TTC549 (cell line): ENCODE measurements at regions not wholly inside any gene's neighbourhood (a gene's known extent, or its start where the extent isn't known, plus 50 kb on each side); places are given as distances from the start of the nearest gene placed in this dataset.

Source experiments
- FAIRE-seq: peaks from 2 replicates; lab custom pipeline; 2012; peaks lifted over from hg19 to GRCh38; lab: Jason Lieb, UNC

DNA sequence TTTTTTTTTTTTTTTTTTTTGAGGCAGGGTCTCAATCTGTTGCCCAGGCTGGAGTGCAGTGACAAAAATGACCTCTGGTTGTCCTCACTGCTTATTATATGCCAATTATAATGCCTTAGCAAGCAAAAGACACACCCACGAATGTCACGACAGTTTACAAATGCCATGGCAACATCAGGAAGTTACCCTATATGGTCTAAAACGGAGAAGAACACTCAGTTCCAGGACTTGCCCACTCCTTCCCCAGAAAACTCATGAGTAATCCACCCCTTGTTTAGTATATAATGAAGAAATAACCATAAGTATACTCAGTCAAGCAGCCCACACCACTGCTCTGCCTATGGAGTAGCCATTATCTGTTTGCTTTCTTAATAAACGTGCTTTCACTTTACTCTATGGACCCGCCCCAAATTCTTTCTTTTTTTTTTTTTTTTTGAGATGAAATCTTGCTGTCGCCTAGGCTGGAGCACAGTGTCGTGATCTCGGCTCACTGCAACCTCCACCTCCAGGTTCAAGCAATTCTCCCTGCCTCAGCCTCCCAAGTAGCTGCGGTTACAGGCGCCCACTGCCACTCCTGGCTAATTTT is 106.2 kb downstream of the SMIM20 start:
- FAIRE-seq, result no peak

DNA sequence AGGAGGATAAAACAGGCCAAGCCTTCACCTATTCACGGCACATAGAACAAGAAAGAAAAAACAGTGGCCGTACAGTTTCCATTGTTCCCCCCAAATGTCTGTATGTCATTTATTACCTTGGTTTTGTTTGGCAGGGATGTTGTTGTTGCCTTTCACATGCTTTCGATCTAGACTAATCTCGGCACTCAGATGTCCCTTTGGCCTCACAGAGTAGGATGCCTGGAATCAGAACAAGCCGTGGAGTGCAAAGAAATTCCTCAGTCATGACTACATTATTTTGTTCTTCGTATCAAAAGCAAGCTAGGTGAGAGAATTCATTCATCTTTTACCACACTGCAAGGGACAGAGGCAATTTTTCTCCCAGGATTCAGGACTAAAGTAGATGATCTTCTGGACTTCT is 106.9 kb downstream of the SMIM20 start:
- FAIRE-seq, result no peak

DNA sequence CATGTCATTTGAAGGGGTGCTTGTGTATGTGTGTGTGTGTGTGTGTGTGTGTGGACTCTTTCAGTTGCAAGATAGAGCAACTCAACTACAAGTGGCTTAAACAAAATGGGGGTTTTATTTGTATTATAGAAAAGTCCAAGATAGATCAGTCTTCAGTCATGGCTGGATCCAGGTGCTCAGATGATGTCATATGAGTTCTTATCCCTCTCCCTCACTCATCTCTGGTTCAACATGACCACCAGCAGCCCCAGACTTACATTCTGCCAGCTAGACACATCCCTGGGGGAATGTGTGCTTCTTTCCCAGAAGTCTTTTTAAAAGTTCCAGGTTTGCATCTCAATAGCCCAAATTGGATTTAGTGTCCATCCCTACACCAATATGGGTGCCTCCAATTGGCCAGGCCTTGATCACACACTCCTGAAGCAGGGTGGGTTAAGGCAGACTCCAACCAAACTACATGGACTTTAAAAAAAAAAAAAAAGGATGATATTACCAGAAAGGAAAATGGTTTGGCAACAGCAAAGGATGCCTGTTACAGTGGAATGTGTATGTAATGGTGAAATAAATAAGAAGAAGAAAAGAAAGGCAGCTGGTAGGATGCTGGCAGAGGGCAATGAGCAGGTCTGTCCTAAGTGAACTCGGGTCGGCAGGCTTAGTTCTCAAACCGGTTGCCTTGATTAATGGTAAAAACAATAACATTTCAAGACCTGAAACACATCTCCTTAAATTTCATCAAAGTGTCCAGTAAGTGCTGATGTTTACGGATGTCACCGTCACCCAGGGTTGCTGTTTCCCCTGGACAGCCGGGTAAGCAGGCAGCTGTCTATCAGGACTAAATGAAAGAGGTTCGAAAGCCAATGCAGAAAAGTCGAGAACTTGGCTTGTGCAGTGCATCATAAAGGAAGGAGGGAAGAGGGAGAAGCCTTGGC is 107.7 kb downstream of the SMIM20 start:
- no peak for FAIRE-seq

DNA sequence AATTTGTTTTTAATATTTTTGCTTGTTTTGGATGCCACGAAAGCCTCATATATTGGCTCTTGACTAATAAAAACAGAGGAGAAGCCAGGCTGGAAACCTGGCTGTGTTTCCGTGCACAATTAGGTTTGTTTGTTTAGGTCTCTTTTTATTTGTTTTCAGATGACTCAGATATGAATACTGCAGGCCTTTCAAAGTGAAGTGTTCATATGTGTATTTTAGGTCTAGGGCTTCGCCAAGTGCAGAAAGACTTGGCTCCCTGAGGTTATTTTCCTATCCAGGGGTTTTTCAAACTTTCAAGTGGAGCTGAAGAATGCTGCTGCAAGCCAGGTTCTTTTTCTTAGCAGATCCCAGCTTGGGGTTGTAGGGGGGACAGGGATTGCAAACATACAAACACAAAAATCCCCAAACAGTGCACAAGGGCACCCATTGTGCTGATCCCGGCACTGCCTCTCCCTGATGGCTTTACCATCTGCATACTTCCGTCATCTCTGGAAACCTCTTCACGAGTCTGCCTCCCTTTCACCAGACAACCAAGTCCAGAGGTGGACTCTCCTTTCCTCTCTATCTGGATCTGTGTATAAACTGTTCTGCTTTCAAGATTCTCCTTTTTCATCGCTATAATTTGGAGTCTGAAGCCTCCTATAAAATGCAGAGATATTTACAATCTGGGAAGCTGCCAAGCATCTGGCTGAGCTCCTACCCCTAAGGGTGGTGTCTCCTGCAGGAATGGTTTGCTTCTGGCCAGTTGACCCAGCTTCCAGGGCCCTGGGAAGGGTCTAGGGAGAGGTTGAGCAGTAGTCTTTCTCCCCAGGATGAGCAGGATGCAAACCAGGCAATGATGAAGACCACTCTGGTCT is 108.6 kb downstream of the SMIM20 start:
- no peak for FAIRE-seq

DNA sequence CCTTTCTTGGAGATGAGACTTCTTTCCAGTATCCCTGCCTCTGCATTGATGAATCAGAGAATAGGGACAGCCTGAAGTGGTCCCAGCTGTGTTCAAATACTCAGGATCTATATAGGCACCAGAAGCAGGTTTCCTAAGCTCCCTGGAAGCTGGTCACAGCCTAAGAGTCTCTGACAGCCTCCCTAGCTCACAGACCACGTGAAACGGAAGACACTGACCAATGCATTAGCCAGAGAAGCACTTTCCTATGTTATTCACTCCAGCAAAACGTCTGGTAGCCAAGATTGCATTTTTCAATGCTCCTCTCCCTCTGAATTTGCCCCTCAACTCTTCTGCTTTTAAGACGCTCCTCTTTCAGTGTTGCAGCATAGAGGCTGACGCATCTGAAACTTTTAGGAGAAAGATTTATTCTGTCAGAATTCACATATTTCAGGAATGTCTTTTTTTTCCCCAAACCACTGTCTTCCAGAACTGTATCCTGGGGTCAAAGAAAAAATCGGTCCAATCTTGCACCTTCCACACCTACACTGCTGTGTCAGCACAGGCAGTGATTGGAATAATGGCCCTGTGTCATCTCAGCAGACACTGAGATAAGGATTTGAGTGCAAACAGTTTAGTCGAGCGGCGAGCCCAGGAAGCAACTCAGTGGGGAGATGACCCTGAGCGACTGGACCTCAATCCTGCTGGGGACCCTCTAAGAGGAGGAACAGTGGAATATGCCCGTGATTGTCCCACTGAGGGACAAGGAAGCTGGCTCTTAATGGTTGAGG is 109.4 kb downstream of the SMIM20 start:
- FAIRE-seq, result no peak

DNA sequence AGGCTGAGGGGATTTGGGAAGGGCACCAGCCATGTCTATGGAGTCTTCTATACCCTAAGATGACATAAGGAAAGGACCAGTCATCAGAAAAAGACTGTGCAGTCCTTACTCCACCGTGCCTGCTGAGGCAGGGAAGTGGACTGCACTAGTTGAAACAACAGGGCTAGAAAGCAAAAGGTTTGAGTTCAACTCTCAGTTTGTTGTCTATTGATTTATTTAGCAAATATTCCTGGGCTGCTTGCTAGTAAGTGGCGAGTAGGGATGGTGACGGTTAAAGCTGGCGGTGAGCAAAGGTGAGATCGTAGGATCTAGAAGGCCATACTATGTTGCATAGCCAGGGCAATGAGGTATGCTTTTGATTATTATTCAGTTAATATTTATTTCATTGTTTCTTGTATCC is 110.1 kb downstream of the SMIM20 start:
- FAIRE-seq, result no peak

DNA sequence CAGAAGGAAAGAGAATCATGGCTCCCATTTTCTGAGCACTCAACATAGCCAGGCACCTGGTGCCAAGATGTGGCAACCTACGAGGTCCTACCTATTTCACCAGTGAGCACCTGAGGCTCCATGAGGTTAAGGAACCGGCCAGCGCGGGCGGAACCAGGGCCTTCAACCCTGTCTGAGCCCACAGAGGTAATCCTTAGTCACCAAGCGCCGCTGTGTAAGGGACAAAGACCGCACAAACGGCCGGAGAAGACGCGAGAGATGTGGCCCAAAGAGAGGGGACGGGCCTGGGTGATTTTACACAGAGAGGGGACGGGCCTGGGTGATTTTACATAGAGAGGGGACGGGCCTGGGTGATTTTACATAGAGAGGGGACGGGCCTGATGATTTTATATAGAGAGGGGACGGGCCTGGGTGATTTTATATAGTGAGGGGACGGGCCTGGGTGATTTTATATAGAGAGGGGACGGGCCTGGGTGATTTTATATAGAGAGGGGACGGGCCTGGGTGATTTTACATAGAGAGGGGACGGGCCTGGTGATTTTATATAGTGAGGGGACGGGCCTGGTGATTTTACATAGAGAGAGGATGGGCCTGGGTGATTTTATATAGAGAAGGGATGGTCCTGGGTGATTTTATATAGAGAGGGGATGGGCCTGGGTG is 114.2 kb downstream of the SMIM20 start:
- no peak for FAIRE-seq

DNA sequence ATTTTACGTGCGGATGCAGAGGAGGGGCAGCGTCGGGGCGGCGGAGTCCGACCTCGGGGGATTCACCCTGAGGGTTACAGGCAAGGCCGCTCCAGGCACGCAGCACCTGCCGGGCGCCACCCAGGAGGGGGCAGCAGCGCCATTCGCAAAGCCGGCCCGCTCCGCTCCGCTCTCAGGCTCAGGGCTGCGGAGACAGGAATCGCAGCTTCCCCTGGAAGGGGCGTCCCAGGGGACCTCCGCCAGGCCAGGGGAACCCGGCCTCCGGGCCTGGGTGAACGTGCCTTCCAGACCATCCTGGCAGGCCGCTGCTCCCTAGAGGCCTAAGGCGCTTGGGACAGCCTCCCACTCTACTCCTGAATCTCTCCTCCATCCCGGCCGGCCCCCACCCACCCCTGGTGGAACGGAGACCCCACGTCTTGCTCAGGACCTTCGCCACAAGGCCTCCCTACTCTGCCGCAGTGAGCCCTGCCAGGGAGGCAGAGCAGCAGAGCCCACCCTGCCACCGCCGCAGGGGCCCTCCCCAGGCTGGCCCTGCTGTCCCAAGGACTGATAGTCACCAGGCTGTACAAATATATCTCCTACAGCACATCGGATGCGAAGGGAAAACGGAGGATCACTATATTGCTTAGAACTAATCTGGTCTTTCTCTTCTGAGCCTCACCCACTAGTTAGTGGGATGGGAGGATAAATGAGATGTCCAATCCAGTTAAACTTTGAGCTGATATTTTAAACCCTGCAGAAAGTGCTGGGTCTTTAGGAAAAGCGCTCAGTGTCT is 115.0 kb downstream of the SMIM20 start:
- FAIRE-seq, result no peak

DNA sequence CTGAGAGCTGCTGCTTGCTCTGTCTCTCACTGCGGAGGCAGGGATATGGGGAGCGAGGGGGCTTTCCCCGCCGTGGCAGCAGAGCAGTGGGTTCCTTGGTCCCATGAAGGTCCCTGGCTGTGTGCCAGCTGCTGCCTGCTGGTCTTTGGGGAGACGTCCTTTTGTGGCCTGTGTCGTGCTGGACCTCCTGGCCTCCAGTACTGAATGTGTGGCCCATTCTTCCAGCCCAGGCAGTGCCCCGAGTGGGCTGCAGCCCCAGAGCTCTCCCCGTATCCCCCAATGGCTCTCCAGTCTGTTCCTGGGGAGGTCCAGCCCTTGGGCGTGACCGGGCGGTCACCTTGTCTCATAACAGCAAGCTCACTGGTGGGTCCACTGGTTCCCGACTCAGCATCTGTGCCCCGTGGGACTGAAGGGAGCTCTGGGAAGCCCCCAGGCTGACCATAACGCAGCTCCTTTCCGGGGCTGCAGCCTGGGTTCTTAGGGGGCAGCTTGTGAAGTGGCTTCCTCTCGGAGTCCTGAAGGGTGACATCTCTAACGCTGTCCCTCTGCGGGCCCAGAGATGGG is 115.6 kb downstream of the SMIM20 start:
- no peak for FAIRE-seq

DNA sequence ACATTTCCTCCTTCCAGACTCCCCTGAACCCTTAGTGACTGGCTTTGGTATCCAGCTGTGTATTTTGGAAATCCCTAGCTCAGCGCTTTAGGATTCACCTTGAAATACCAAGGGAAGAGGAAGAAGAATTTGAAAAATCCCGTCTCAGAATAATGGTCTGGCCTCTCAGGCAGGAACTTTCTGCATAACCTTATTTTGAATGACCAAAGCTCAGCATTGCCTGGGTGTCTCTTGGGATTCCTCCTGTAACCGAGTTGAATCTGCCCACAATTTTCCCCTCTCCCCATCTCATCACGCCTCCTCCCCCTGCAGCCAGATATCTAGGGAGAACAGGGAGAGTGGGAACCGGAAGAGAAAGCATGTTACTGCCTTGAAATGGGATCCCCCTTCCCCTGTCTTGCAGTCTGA is 116.2 kb downstream of the SMIM20 start:
- FAIRE-seq, result no peak

DNA sequence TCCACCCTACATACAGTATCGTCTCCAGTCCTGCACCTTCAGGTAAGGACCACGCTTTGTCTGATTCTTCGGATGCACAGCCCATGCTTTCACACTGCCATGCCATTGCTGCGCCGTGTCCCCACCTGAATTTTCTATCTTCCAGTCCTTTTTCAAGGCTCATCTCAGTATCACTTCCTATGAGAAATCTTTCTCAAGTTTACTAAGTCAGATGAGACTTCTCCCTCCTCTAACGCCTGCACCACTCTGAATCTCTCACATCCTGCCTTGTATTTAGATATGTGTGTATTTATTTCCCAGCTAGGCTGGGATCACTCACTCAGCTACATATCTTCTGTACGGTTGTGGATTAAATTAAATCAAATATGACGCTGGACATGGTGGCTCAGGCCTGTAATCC is 116.8 kb downstream of the SMIM20 start:
- FAIRE-seq, result no peak

DNA sequence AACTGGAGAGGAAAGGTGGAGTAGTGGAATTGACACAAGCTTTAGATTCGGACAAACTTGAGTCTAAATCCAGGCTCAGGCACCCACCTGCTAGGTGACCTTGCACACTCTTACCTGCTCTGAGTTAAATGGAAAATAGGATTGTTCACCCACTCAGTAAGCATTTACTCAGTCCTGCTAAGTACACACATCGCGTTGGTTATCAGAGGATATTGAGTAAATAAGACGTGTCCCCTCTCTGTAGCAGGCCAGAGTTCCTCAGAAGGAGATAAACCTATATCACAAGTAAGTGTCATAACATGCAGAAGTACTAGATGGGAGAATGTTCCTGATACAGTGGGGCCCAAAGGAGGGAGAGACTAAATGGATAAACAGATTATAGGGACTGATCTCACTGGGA is 117.7 kb downstream of the SMIM20 start:
- no peak for FAIRE-seq

DNA sequence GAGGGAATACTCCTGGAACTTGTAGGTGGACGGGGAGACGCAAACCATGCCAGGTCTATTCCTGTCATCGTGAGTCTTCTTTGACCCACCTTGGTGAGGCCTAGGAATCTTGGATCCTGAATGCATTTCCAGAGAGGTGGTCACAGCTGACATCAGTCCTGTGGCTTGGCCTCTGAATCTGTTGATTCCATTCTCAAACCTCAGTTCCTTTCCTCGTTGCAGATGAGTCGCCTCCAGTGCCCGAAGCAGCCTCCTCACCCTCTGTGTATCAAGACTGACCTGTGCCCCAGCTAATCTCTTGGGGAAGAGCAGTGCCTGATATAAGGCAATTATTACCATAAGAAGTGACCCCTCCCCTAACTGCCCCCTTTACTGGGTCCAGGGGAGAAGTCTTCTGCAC is 118.1 kb downstream of the SMIM20 start:
- no peak for FAIRE-seq

DNA sequence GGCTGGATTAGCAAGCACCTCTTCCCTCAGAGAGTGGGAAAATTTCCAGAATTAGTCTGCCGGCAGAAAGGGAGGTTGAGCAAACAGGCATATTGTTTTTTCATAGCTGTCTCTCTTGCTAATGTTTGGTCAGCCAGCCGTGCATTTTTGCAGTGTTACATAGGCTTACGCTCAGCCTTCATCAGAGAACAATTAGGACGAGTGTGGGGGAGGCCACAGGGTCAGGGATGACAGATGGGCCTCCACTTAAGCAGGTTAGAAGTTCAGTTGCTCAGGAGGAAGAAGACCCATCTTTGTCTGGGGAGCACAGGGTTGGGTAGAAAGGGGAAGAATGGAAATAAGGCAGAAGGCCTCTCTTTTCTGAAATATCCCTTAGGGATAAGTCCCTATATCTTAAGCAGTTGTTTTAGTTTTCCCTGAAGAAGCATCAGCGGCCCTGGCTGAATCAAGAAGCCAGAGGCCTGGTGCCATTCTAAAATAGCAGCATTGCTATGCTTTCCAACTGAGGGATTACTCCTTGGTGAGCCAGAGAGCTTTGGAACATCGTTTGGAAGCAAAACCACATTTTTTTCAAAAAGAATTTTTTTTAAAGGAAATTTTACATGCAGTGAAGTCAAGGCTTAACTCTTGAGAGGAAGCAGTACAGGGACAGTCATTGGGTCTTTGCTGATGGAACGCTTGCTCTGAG is 118.8 kb downstream of the SMIM20 start:
- no peak for FAIRE-seq

DNA sequence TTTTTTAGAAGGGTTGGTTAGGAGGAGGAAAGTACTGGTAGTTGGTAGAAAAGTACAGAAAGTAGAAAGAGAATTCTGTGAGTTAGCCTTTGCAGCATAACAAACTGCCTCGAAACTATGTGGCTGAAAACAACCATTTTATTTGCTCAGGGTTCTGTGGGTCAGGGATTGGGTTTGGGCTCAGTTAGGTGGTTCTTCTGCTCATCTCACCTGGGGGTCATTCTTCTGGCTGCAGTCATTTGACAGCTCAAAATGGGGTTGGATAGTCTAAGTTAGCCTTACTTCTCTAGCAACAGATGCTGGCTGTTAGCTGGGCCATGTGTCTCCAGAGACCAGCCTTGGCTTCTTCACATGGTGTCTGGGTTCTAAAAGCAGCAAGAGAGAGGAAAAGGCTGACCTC is 119.4 kb downstream of the SMIM20 start:
- no peak for FAIRE-seq

DNA sequence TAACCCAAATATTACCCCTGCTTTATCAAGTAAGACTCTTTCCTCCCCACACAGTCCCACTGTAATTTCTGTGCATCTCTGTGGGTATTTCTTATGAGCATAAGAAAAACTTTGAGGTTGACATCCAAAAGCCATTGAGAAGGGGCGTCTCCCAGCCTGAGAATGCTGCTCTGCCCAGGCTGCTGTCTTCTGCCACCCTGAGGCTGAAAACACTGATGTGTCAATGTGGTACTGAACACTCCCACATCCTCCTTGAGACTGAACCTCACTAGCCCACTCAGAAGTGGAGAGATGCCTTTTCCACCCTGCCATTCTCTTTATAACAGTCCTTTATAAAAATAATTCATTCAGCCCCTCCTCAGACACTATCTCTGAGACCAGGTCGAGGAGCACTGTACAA is 120.8 kb downstream of the SMIM20 start:
- FAIRE-seq, result no peak

DNA sequence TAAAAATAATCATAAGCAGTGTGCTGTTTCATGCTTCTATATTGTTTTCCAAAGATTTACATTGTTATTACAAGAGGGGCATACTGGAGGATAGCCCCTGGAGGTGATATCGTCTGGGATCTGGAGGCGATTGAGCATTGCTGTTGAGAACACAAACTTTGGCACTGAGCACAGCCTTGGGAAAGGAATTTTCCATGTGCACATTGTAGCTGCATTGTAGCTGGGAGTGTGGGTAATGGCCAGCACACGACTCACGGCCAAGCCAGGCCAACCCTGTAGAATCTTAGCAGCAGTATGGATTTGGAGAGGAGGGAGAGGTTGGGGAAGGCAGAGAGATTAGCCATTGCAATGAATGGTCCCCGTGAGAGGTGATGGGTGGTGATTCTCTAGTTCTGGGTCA is 121.9 kb downstream of the SMIM20 start:
- FAIRE-seq, result no peak

DNA sequence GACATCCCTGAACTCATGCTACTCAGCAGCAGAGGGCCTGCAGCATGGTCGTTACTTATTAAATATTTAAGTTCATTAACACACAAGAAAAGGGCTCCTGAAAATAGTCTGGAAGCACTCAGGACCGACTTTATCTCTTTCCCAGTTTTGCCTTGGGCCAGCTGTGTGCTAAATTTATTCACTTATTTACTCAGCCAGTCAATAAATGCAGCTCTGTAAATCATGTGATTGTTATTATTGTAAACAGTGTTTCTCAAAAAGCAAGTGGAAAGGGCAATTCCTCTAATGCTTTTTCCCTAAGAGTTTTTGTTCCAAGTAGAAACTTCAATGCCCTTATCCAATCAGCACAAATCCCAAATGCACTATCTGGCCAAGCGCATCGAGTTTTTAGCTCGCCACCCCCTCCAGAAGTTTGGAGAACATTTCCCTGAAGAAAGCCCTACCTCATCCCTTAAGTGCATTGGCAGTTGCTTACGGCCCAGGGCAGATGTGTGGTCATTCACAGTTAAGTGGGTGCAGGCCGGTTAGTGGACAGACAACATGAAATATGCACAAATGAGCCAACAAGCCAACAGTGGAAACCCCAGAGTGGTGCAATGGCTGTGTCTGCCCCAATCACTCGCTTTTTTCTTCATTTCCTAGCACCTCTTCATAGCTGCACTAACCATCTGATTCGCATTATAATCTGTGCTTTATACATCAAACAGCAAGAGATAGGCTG is 125.8 kb downstream of the SMIM20 start:
- no peak for FAIRE-seq

DNA sequence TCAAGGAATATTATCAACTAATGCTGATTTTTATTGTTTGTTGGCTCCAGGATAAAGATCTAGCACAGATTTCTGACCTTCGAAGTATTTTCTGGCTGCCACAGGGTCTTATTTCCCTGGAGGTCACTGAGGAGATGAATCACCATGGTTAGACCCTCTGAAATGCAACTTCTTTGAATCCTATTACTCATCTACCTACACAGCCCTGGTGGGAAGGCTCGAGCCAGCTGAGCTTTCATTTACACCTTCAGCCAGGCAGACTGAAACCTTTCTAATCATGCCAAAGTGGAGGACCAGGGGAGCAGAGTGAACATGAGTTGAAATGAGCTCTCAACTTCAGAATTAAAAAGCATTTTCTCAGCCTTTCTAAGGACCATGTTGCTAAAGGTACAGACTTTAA is 130.5 kb downstream of the SMIM20 start:
- no peak for FAIRE-seq
